Activated T-cell treated with anti-CD3 and anti-CD28 coated beads, Interleukin-2, amount 50 U/mL, for 72 hours (primary cell): ENCODE measurements at regions not wholly inside any gene's neighbourhood (a gene's known extent, or its start where the extent isn't known, plus 50 kb on each side); places are given as distances from the start of the nearest gene placed in this dataset.
"Not testable (repeated sequence)": the region's sequence is repeated elsewhere in the genome, so short reads cannot be mapped to it uniquely, and the experiment has no call there.

Experiments
- ATAC-seq, 2 donors: fragments of 150-1000 bp; cut with Tn5 transposase; replicated peaks in 1 of 2; 2 replicates each; pipeline ENCODE4 v1.10.0; 2021; ENCODE audit warnings: moderate library complexity in 2 of 2, mild to moderate bottlenecking in 1 of 2
- DNase-seq, 2 donors: peaks; one replicate each; pipeline ENCODE4 v3.0.0; 2021 to 2022; ENCODE audit warnings: mixed read lengths in 1 of 2
- H3K27ac Mint-ChIP-seq: one replicate; pipeline ENCODE4 v1.8.0; 2022; ENCODE audit warnings: mild to moderate bottlenecking, moderate library complexity, mixed read lengths
- H3K27me3 Mint-ChIP-seq: one replicate; pipeline ENCODE4 v1.8.0; 2022; ENCODE audit warnings: low read depth, mixed read lengths
- H3K36me3 Mint-ChIP-seq, 2 donors: one replicate each; pipeline ENCODE4 v1.8.0; 2022; ENCODE audit warnings: mixed read lengths in 2 of 2, mild to moderate bottlenecking in 1 of 2; ENCODE audit not compliant: insufficient read depth in 2 of 2
- H3K4me1 Mint-ChIP-seq: one replicate; pipeline ENCODE4 v1.8.0; 2022; ENCODE audit warnings: low read depth, mixed read lengths
- H3K4me3 Mint-ChIP-seq, 2 donors: one replicate each; pipeline ENCODE4 v1.8.0; 2022; ENCODE audit warnings: mild to moderate bottlenecking in 2 of 2, mixed read lengths in 2 of 2, moderate library complexity in 2 of 2
- H3K9me3 Mint-ChIP-seq, 2 donors: one replicate each; pipeline ENCODE4 v1.8.0; 2022; ENCODE audit warnings: mixed read lengths in 2 of 2

DNA sequence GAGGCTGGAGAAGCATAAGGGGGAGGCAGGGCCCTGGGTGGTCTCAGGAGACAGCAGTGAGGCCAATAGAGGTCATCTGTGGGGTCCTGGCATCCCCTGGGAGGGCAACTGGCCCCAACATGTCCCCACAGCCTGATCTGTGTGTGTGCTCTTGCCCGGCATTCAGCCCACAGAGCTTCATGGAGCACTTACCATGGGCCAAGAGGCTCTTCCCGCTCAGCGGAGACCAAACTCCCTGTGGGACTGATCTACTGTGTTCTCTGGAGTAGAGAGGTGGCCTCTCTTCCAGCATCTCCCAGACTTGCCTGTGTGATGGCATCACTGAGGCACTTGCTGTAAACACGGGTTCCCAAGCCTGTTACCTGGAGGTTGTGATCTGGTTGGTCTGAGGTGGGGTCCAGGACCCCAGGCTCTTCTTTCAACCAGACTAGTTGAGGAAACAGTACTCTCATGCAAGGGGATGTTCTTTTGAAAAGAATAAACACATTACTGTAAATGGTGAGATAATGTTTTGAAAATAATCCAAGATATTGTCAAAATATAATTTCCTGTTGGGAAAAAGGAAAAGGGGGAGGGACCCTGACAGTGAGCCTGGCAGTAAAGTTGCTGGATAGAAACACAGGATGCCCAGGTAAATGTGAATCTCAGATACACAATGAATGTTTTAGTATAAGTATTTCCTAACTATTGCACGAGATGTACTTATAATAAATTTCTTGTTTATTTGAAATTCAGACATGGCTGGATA lies 67.6 kb downstream of the SOWAHC start:
- Mint-ChIP-seq H3K4me3 (no peak overlapping the region), H3K27me3 (peaks cover 25% of the 10 kb centered on the region), H3K36me3 (no peaks in the 10 kb centered on the region), H3K27ac (no peak overlapping the region), H3K4me1 (no peaks in the 10 kb centered on the region), H3K9me3 (no peaks in the 10 kb centered on the region)
- DNase-seq = no peak
- ATAC-seq = no peak

DNA sequence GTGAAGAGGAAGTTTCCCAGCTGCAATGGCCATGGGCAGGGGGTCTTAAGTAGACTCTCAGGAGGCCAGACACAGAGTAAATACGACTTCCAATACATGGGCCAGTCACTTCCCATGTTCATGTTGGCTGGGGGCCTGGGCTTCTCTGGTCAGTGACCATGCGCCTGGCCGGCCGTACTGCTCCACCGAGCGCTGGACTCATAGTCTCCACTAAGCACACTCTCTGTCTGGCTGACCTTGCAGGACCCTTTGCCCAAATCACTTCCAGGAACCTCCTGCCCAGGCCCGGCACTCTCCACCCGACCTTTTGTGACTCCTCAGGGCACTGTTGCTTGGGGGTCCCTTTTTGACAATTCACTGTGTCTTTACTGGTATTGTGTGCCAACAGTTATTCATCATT lies 69.3 kb downstream of the SOWAHC start:
- Mint-ChIP-seq H3K4me3 (no peak overlapping the region), H3K9me3 (no peaks in the 10 kb centered on the region), H3K27ac (no peak overlapping the region), H3K4me1 (no peaks in the 10 kb centered on the region), H3K36me3 (no peaks in the 10 kb centered on the region), H3K27me3 (peaks cover 21% of the 10 kb centered on the region)
- ATAC-seq = no peak
- DNase-seq = no peak

DNA sequence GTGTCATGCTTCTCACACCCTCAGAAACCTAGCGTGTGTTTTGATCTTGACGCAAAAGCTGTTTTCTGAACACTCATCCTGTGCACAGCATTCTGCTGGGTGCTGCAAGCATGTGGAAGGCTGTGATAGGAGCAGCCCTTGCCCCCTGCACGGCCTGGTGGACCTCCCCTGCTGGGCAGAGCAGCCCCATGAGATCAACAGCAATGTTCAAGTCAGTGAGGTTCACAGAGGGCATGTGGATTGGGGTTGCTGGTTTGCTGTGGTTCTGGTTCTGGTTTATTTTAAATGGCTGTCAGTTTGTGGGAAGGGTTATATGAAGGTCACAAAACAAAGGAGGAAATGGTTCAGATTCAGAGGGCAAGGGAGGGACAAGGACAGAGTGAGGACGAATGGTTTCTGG lies 71.3 kb downstream of the SOWAHC start:
- Mint-ChIP-seq H3K27me3 (peaks cover 18% of the 10 kb centered on the region), H3K4me3 (no peak overlapping the region), H3K4me1 (no peaks in the 10 kb centered on the region), H3K9me3 (no peaks in the 10 kb centered on the region), H3K27ac (no peak overlapping the region), H3K36me3 (no peaks in the 10 kb centered on the region)
- DNase-seq (no peak), ATAC-seq (no peak)

GRCh38 chr2:109686921-109687320 lies 72.8 kb downstream of the SOWAHC start:
- Mint-ChIP-seq H3K9me3 (no peaks in the 10 kb centered on the region), H3K4me1 (no peaks in the 10 kb centered on the region), H3K36me3 (no peaks in the 10 kb centered on the region), H3K27me3 (peaks cover 18% of the 10 kb centered on the region), H3K4me3 (no peak overlapping the region), H3K27ac (no peak overlapping the region)
- ATAC-seq (no peak), DNase-seq (no peak)

GRCh38 chr2:109689182-109689930 lies 75.2 kb downstream of the SOWAHC start:
- no peak overlapping the region for H3K27ac Mint-ChIP-seq
- ATAC-seq = no peak
- H3K36me3 Mint-ChIP-seq = peaks cover 2 to 13% of the 10 kb centered on the region in 2 donors
- H3K4me1 Mint-ChIP-seq = no peaks in the 10 kb centered on the region
- peaks cover 18% of the 10 kb centered on the region for H3K27me3 Mint-ChIP-seq
- H3K4me3 Mint-ChIP-seq = no peak overlapping the region
- peaks cover 2% of the 10 kb centered on the region in 2 donors for H3K9me3 Mint-ChIP-seq
- DNase-seq = no peak

DNA sequence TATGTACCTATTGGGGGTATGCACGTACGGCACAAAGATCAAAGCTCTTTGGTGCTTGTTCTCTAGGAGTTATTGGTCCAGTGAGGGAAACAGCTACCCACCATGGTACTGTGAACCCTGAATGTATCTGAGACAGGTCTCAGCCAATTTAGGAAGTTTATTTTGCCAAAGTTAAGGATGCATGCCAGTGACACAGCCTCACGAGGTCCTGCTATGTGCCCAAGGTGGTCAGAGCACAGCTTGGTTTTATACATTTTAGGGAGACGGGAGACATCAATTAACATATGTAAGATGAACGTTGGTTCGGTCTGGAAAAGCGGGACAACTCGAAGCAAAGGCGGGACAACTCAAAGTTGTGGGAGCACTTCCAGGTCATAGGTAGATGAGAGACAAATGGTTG lies 75.8 kb downstream of the SOWAHC start:
- Mint-ChIP-seq H3K9me3 (peaks cover 2% of the 10 kb centered on the region in 2 donors), H3K4me3 (no peak overlapping the region), H3K36me3 (peaks cover 4 to 16% of the 10 kb centered on the region in 2 donors), H3K27me3 (peaks cover 21% of the 10 kb centered on the region), H3K4me1 (no peaks in the 10 kb centered on the region), H3K27ac (no peak overlapping the region)
- ATAC-seq (no peak), DNase-seq (no peak)

- Mint-ChIP-seq H3K4me1 (no peaks in the 10 kb centered on the region), H3K27me3 (peaks cover 21% of the 10 kb centered on the region), H3K27ac (no peak overlapping the region), H3K36me3 (peaks cover 4 to 19% of the 10 kb centered on the region in 2 donors), H3K9me3 (peaks cover 2% of the 10 kb centered on the region in 2 donors), H3K4me3 (no peak overlapping the region)
- ATAC-seq (no peak), DNase-seq (no peak)
These were observed 76.3 kb downstream of the SOWAHC start for GRCh38 chr2:109690457-109690821.

DNA sequence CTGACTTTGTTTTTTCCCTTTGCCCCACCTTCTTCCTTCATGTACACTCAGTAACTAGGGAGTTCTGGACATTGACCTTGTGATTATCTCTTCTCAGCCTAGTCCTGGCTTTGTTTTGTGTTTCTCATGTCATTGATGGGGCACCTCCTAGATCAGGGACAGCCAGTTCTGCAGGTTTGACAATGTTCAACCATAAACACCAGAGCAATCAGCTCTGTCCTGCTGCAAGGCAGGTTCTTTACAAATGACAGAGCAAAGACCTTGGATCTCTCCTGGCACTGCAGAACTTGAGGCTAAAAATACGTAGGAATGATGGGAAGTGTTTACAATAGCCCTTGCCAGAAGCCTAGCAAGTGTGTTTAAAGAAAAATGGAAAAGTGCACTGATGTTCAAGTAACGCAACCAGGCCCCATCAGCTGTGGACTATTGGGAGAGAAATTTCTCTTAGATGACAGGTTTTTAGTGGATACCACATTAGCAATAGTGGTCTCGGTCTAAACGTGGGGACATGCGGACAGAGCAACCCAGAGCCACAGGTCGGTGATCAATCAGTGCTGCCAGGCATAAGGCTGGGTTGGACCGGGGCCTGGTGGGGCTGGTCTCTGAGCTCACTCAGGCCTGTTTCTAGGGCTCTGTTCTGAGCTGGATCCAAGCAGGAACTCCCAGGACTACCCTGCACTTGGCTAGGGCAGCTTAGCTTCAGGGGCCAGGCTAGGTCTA lies 76.8 kb downstream of the SOWAHC start:
- DNase-seq = no peak
- Mint-ChIP-seq H3K27me3 (peaks cover 23% of the 10 kb centered on the region), H3K4me3 (no peak overlapping the region), H3K27ac (no peak overlapping the region), H3K36me3 (peaks cover 6 to 19% of the 10 kb centered on the region in 2 donors), H3K4me1 (no peaks in the 10 kb centered on the region), H3K9me3 (peaks cover 2% of the 10 kb centered on the region in 2 donors)
- no peak for ATAC-seq

GRCh38 chr2:109692013-109692743 lies 78.0 kb downstream of the SOWAHC start:
- H3K27ac Mint-ChIP-seq = no peak overlapping the region
- no peak overlapping the region for H3K4me3 Mint-ChIP-seq
- H3K27me3 Mint-ChIP-seq = peaks cover 32% of the 10 kb centered on the region
- H3K4me1 Mint-ChIP-seq = no peaks in the 10 kb centered on the region
- DNase-seq (no peak), ATAC-seq (no peak)
- H3K9me3 Mint-ChIP-seq = peaks cover 2% of the 10 kb centered on the region in 2 donors
- peaks cover 6 to 19% of the 10 kb centered on the region in 2 donors for H3K36me3 Mint-ChIP-seq

DNA sequence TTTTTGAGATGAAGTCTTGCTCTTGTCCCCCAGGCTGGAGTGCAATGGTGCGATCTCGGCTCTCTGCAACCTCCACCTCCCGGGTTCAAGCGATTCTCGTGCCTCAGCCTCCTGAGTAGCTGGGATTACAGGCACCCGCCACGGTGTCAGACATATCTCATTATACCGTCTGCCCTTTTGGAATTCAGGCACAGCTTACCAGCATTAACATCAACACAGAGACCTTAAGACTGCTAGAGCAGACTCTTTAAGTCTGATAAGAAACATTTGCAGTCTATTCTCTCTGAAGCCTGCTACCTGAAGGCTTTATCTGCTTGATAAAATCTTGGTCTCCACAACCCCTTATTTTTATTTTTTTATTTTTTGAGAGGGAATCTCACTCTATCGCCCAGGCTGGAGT lies 78.7 kb downstream of the SOWAHC start:
- H3K9me3 Mint-ChIP-seq, H3K4me1 Mint-ChIP-seq, H3K27ac Mint-ChIP-seq, DNase-seq, H3K4me3 Mint-ChIP-seq, ATAC-seq: not testable (repeated sequence)
- Mint-ChIP-seq H3K36me3 (peaks cover 6 to 19% of the 10 kb centered on the region in 2 donors), H3K27me3 (peaks cover 32% of the 10 kb centered on the region)

DNA sequence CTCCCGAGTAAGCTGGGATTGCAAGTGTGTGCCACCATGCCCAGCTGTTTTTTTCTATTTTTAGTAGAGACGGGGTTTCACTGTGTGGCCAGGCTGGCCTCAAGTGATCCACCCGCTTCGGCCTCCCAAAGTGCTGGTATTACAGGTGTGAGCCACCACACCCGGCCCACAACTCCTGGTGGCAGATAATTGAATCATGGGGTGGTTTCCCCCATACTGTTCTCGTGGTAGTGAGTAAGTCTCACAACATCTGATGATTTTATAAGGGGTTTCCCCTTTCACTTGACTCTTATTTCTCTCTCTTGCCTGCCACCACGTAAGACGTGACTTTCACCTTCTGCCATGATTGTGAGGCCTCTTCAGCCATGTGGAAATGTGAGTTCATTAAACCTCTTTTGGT lies 79.1 kb downstream of the SOWAHC start:
- not testable (repeated sequence) for H3K4me3 Mint-ChIP-seq, H3K9me3 Mint-ChIP-seq, H3K27ac Mint-ChIP-seq, H3K4me1 Mint-ChIP-seq
- ATAC-seq (peak; percentile 85 to 94), DNase-seq (peak; percentile 29 to 50)
- Mint-ChIP-seq H3K36me3 (peaks cover 6 to 19% of the 10 kb centered on the region in 2 donors), H3K27me3 (peaks cover 32% of the 10 kb centered on the region)

- no peak for DNase-seq
- peaks cover 2% of the 10 kb centered on the region in 2 donors for H3K9me3 Mint-ChIP-seq
- no peaks in the 10 kb centered on the region for H3K4me1 Mint-ChIP-seq
- peaks cover 32% of the 10 kb centered on the region for H3K27me3 Mint-ChIP-seq
- H3K36me3 Mint-ChIP-seq = peaks cover 6 to 19% of the 10 kb centered on the region in 2 donors
- H3K27ac Mint-ChIP-seq = no peak overlapping the region
- no peak for ATAC-seq
- no peak overlapping the region for H3K4me3 Mint-ChIP-seq
These were observed 80.0 kb downstream of the SOWAHC start for GRCh38 chr2:109694190-109694589.

- ATAC-seq = no peak
- peaks cover 2% of the 10 kb centered on the region in 2 donors for H3K9me3 Mint-ChIP-seq
- H3K4me1 Mint-ChIP-seq = no peaks in the 10 kb centered on the region
- peaks cover 30% of the 10 kb centered on the region for H3K27me3 Mint-ChIP-seq
- H3K4me3 Mint-ChIP-seq = no peak overlapping the region
- no peak for DNase-seq
- no peak overlapping the region for H3K27ac Mint-ChIP-seq
- H3K36me3 Mint-ChIP-seq = peaks cover 6 to 19% of the 10 kb centered on the region in 2 donors
These were observed 81.1 kb downstream of the SOWAHC start for GRCh38 chr2:109695290-109695689.
